NAMALWA (cell line): ENCODE measurements at regions not wholly inside any gene's neighbourhood (a gene's known extent, or its start where the extent isn't known, plus 50 kb on each side); places are given as distances from the start of the nearest gene placed in this dataset.

ENCODE experiments used
- DNase-seq: peaks from one replicate; pipeline ENCODE4 v3.0.0-alpha.2; 2015; ENCODE audit warnings: low spot score

DNA sequence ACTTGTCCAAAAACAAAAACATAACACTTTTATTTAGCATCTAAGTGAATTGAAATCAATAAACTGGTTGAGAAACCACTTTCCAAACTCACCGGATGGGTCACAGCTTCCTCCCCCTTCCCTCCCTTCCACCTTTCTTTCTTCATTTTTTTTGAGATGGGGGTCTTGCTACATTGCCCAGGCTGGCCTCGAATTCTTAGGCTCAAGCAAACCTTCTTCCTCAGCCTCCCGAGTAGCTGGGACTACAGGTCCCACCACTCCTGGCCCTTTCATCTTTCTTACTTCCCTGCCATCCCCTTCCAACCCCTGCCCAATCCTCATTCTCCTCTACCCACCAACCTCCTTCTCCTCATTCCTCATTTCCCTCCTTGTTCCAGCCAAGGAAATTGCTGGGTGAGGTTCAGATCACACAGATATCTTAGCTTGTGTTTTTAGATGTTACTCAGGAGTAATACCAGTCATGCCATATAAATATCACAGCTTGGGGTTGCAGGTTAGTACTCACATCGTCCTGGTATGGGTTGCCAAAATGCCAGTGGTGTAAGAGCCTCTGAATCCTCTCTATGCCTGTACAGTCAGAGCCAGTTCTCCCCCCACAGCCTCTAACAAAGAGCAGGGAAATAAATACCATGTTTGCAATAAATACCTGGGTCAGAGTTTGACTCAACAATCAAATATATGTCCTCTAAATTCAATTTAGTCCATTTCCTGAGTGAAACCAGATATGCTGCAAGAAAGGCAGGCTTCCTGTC lies 132.7 kb upstream of the NDUFV2 start:
- no peak for DNase-seq

DNA sequence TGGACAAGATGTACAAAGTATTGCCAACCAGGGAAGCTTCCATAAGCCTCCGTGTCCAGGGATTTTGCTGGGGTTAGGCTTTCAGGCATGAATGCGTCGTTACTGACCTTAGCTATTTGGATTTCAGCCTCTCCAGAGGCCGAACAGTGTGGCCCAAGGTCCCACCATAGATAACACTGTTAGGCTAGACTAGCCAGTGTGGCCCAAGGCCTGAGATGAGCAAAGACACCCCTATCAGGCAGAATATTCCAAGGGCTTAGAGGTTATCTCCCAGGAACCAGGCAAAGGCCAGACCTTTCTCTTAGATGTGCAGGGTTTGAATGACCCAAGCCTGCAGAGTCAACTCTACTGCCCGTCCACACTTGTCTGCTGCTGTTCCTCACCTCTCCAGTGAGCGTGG lies 131.7 kb upstream of the NDUFV2 start:
- DNase-seq = no peak

DNA sequence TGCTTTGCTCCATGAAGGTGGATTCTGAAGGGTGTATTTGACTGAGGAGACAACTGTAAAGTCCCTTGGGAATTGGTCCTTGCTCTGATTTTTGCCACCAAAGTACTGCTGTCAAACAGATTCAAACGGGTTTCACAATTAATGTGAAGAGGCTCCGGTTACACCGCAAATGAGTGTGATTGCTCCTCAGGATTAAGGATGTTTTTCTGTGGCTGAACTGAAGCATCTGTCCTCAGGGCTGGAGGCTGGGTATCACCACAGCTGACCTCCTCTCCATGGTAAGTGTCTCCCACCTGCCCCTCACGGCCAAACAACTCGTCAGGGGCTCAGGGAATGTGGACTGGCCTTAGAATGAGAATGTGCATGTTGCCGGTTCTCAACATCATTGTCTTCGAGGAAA lies 130.4 kb upstream of the NDUFV2 start:
- no peak for DNase-seq

DNA sequence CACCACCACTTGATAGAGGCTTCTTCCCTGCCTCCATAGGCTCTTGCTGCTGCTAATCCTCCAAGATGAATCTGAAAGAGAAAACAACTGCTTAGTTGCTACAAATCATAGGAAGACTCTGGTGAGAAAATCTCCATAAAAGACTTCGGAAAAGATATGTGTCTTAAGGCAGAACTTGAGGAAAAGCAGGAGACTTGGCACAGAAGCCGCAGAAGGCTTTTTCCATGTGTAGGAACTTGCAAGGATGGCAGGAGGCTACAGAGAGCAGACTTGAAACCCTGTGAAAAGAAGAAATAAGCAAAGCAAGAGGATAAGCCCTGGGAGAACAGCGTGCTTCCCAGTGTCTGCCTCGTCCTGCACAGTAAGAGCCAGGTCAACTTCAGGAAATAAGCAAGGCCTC lies 128.2 kb upstream of the NDUFV2 start:
- no peak for DNase-seq

DNA sequence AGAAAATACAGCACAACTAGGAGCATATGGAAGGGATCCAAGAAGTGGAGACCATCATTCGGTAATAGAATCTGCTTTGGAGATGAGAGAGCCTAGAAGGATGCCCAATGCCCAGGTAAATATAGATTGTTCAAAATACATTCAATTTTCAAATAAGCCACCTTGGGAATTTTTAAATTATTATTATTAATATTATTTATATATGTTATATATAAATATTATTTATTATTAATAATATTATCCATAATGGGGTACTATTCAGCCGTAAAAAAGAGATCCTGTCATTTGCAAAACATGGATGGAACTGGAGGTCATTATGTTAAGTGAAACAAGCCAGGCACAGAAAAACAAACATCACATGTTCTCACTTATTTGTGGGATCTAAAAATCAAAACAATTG lies 127.8 kb upstream of the NDUFV2 start:
- DNase-seq = no peak

DNA sequence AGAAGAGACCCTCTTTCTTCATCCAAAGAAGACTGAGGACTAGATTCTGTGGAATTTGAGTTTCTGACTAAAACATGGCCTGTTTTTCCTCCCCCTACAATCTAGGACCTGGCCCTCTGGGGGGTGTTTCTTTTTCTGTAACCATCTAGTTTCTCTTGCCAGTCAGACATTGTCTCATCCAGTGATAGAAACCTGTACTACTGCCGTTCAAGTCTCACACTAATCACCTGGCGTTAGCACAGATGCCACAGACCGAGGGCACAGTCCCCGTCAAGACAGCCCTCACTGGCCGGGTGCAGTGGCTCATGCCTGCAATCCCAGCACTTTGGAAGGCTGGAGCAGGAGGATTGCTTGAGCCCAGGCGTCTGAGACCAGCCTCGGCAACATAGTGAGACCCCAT lies 126.9 kb upstream of the NDUFV2 start:
- DNase-seq = no peak

DNA sequence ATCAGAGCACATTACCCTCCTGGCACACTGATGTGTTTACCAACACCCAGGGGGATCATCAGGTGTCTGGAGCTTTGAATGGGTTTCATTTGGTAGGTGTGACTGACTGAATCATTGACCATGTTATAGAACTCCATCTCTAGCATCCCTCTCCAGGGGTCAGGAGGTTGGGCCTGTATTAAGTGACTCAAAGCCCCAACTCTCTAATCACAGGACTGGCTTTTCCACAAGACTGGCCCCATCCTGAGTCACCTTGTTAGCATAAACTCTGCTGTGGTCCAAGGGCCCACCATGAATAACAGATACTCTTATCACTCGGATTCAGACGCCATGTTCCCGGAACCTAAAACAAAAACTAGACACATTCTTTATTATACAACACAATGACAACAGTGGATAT lies 125.9 kb upstream of the NDUFV2 start:
- no peak for DNase-seq

DNA sequence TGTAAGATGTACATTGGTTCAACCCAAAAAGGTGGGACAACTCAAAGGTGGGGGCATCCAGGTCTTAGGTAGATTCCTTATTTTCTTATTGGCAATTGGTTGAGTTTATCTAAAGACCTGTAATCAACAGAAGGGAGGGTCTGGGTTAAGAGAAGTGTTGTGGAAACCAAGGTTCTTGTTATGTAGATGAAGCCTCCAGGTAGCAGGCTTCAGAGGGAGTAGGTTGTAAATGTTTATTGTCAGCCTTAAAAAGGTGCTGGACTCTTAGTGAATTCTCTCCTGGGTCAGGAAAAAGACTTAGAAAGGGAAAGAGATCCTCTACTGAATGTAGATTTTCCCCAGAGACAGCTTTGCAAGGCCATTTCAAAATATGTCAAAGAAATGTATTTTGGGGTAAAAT lies 125.3 kb upstream of the NDUFV2 start:
- no peak for DNase-seq

DNA sequence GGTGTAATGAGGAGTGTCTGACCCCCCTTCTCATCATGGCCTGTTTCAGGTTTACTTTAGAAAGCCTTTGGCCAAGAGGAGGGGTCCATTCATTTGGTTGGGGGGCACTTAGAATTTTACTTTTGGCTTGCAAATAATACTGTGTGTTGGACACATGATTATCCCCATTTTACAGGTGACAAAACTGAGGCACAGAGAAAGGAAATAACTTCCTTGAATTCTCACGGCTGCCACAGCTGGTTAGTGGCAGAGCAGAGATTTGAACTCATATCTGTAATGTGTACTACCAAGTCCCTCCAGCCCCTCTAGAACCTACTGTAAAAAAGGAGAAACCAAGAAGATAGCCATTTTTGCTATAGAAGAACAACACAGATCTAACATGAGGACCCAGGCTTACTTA lies 124.8 kb upstream of the NDUFV2 start:
- DNase-seq = no peak

DNA sequence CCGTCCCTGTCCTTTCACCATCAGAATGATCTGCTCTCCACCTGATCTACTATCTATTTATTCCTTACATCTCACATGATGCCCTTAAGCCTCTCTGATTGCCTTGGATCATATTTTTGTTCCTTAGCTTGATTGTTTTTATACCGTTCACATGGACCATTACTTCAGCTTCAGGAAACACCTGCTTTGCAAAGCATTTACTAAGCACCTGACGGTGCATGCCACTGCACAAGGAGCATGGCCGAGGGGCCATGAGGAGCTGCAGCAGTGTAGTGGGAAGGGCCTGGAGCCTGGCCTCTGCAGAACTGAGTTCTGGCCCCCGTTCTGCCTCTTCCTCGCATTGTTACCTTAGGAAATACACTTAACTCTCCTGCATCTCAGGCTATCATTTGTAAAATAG lies 124.1 kb upstream of the NDUFV2 start:
- peak; percentile 15 for DNase-seq

DNA sequence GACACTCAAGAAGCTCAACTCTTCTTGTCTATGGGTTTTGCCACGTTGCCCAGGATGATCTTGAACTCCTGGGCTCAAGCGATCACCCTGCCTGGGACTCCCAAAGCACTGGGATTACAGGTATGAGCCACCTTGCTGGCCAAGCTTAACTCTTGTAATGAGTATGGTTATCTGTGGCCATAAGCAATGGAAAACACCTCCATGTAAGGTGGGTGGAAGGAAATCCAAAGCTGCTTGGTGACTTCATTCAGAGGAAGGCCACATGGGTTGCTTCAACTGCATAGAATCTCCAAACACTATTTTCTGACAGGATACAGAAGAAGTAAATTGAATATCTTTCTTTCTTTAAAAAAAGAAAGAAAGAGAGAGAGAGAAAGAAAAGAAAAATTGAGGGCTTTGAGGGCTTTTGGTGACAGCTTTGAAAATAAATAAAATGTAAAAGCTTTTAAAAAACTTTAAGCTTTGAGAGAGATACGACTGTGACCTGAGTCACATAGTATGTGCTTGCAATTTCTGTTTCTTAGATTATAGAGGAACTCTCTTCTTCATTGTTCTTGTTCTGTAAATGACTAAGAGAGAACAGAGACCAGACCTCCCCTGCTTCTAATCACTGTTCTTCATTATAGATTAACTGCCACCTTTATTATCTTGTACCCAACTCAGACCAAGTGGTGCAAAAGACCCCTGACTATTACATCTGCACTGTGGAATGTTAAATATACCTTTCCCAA lies 123.1 kb upstream of the NDUFV2 start:
- DNase-seq = no peak

DNA sequence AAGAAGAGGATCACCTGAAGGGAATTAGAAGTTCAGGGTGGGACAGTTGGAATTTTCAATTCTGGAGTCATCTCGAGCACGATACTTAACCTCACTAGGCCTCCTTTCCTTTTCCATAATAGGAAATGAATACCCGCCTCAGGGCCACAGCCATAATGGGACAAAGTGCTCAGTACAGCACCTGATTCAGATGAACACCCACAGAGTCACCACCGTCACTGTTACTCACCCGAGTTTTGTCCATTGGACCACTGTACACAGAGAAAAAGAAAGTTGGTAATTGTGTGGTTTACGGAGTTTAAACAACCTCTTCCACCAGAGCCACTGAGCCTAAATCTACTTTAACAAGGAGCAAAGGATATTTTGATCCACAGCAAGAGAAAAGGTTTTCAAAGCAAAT lies 122.0 kb upstream of the NDUFV2 start:
- DNase-seq = no peak

DNA sequence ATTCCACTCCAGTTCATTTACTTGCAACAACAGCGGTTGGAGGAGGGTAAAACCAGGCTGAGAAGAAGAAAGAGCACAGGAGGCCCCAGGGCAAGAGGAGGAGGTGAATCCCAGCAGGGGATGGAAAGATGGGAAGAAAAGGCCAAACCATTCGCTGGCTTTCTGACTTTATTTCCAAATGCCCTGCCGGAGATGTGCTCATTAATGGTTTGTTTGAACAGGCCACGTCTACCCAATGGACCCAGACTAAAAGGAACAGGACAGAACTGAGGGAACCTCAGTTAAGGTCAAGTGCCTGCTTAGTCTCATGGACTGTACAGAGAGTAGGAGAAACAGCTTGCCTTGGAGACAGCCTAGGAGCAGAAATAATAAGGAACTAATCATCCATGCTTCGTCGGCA lies 121.6 kb upstream of the NDUFV2 start:
- DNase-seq = no peak

DNA sequence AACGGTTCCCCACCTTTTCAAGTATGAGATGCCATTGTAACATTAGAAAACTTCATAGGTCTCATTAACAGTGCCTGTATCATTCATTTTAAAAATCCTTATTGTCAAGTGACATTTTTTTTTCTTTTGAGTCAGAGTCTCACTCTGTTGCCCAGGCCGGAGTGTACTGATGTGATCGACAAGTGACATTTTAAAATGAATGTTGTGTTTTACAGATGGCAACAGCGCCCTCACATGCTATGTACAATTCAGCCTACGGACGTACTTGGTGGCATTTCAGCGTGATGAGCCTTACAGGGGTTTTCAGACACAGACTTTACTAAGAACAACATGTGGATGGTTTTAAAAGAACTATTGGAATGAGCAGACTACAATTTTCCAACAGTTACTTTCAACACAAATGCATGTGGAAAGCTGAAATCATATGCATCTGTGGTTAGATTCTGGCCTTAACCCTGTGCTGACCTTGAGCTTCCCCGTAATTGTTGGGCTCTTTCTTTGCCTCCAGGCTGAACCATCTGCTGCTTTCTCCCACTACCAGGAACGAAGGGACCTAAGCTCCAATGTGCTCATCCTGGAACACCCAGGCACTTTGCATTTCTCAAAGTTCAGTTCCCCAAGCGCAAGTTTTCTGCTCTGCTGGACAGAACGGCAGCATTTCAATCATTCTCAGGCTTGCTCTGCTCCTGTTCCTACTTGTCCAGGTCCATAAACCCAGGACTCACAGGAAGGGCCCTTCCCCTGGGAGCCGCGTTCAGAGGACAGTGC lies 119.9 kb upstream of the NDUFV2 start:
- peak; percentile 64 for DNase-seq

DNA sequence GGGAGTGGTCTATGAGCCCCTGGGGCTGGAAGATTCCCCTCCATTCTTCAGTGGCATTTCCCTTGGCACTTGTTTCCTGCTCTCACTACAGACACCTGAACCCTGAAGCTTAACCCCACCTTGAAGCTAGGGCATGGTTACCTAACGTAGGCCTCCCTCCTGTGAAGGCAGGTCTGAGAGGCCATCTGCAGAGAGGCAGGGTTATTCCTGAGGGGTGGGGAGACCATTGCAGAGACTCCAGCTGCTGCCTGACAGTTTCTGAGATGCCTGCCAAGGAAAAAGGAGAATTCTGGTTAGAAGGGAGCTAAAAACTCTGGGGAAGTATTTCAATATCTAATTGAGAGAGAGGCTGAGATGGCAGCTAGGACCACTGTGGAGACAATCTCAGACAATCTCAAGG lies 119.3 kb upstream of the NDUFV2 start:
- DNase-seq = no peak

DNA sequence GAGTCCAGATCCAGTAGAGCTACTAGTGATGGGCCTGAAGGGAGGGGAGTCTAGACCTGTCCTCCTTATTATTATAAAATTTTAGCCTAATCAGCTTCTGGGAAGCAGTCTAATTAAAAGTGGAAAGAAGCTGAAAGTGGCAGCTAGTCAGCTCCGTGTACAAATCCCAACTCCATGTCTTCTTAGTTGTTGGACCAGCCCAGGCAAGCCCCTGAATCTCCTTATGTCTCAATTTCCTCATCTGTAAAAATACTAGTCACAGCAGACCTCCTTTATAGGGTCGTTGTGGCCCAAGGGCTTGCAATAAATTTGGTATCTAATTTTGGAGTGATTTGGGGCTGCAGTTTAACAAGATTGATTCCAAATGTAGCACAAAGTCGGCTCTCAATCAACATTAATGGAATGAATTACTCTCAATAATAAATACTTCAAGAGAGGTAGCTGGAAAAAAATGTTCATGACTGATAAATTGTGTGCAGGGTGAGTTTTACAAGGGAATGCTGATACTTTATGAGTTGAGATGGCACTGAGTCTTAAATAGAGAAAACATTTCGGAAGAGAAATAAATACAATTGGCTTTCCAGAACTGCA lies 118.3 kb upstream of the NDUFV2 start:
- DNase-seq = no peak

DNA sequence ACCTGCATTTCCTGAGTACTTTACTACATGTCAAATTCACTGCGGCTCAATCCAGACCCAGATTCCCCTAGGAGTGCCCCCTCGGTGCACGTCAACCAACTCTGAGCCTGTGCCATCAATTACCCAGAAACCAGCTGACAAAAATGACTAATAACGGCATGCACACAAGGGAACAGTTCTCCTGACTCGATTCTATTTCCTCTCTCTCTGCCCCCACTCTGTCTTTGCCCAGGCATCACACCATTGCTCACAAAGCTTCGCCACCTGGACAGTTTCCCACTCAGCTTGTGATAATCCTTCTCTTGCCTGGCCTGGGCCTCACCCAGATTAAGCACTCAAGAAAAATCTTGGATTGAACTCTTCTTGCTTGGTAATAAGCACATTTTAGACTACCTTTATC lies 115.3 kb upstream of the NDUFV2 start:
- no peak for DNase-seq

DNA sequence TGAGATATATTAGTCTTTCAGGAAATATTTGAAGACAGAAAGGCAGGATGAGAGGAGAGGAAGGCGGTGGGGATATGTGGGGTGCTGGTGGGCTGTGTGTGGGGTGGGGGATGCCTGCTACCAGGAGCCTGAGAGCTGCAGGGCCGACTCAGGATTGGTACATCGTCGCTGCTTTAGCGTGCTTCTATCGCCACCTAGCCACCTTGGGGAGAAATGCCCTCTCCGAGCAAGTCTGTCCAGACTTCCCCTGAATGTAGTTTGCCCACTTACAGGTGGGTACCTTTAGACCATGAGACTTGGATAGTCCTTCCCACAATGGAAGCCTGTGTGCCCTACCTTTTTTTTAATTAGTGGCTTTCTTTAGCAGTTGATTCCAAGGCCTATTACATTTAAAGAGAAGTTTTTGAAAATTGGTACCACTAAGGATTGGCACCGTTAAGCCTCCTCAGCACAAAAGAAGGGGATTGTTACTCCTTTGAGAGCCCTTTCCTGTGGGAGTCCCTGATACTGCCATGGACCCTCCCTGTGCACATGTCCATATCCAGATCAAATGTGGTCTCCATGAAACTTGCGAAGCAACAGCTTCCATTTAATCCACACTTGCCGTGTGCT lies 114.1 kb upstream of the NDUFV2 start:
- peak; percentile 76 for DNase-seq

DNA sequence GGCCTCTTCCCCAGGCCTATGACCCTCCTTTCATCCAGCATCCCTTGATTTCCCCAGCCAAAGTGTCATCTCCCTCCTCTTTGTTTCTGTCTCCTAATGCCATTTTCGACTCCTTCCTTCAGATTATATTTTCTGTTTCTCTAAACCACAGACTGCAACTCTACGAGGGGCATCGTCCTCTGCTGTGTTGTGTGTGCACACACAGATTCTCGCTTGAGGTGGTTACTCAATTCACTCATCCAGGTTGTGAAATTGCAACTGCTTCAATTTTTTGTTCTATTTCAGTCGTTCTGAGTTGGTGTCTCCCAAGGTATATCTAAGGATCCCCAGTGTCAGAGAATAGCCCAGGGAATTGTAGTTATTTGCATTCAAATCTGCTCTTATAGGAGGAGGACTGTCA lies 113.5 kb upstream of the NDUFV2 start:
- DNase-seq = no peak

DNA sequence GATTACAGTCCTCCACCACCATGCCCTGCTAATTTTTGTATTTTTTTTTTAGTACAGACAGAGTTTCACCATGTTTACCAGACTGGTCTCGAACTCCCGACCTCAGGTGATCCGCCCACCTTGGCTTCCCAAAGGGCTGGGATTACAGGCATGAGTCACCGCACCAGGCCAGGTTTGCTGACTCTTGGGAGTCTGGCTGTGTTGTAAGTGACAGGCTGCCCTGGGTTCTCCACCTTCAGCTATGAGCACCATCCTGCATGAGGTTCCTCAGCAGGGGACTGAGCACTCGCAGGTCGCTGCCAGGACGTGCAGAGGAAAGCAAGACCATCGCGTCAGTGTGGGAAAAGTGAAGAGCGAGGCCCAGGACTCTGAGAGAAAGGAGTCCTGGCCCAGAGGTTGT lies 112.6 kb upstream of the NDUFV2 start:
- DNase-seq = no peak

DNA sequence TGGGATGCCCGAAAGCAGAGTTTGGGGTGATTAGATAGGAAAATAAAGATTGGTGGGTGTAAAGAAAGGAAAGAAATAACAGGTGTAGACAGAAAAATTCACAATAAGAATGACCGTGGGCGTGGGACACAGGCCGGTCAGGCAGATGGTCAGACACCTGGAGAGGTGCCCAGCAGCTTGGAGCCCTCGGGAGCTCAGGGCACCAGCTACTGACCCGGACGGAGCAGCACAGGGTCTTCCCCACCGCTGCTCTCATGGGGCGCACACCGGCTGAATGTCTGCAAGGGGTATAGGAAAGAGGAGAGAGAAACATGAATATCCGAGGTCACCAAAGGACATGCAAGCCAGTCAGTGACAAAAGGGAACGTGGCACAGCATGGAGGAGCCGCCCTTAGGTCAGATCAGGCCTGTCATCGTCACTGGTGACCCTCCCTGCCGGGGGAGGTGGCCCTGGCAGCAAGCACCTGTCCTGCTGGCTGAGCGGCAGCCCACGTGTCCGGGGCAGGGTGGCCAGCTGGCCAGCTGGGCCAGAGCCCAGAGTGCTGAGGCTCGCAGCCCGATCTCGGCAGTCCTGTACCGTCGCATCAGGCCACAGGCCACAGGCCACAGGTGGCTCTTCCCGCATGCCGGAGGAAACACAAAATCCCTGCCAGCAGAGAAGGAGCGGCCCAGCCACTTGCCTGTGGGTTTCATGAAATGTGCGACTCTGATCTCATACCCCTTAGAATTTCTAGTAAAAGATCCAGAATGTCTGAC lies 112.0 kb upstream of the NDUFV2 start:
- DNase-seq = no peak

DNA sequence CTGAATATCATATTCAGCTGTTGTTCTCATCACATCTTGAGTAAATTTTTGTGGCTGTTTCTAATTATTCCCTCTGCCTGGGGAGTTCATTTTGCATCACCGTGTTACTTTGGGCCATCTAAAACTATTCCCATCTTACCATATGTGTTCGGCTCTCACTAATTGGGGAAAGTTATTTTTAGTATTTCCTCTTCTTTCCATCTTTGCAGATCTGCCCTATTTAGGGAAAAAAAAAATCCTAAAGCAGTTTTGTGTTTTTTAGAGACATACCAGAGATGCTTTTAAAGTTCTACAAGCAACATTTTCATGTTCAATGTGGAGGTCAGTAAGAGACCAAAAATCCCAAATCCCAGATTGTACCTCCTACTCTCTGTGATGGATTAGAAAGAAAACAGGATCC lies 111.3 kb upstream of the NDUFV2 start:
- DNase-seq = no peak
